K562 (cell line): ENCODE measurements at regions not wholly inside any gene's neighbourhood (a gene's known extent, or its start where the extent isn't known, plus 50 kb on each side); places are given as distances from the start of the nearest gene placed in this dataset.

Source experiments
- ATAC-seq: fragments of 200-7000 bp; cut with Tn5 transposase; 3 replicates; pipeline ENCODE4 v1.9.1; 2020; ENCODE audit warnings: moderate library complexity
- BruUV-seq: library from RNA; stranded (reverse); fragments of 400-500 nt; replicated peaks from 2 replicates; lab custom pipeline; 2021; lab: Mats Ljungman, UMichigan
- CTCF ChIA-PET: fragments of 300-600 bp; formaldehyde crosslinking; extraction: SDS; loops from one replicate; lab custom pipeline; 2021; ENCODE audit warnings: low intra/inter-chr PET ratio; lab: Yijun Ruan, JAX
- POLR2A ChIA-PET: fragments of 300-600, 350-650 bp; sonication (Branson Sonifier 250); formaldehyde crosslinking; extraction: SDS; loops from one replicate; lab custom pipeline; 2021; ENCODE audit warnings: antibody characterized with exemption, inconsistent platforms; lab: Yijun Ruan, JAX
- DNase-seq, 4 experiments: peaks; one replicate each; pipeline versions ENCODE4 v3.0.0 to v3.0.0-alpha.2; 2011 to 2018; ENCODE audit warnings: low spot score in 3 of 4, mixed read lengths in 3 of 4; ENCODE audit errors: extremely low read depth in 1 of 4
- FAIRE-seq: peaks from 2 replicates; lab custom pipeline; 2011; peaks lifted over from hg19 to GRCh38; lab: Jason Lieb, UNC
- H2AFZ ChIP-seq: 2 replicates; pipeline ENCODE4 v1.6.0; 2011; ENCODE audit warnings: low read depth, low read length, control low read depth, inconsistent platforms
- H3K27ac ChIP-seq: fragments of 200-600 bp; 3 replicates; pipeline ENCODE4 v1.8.0; 2011; ENCODE audit warnings: low read depth, mild to moderate bottlenecking, control low read depth, inconsistent platforms, low read length, moderate library complexity, mixed read lengths; ENCODE audit errors: extremely low read depth
- H3K27me3 ChIP-seq, 2 experiments: fragments of 300-600 bp in 1 of 2; 2 replicates in 1 of 2; 3 replicates in 1 of 2; pipeline versions ENCODE4 v1.6.0 to v1.8.0; 2011; ENCODE audit warnings: inconsistent platforms in 2 of 2, low read length in 2 of 2, mild to moderate bottlenecking in 1 of 2, mixed read lengths in 1 of 2, moderate library complexity in 1 of 2; ENCODE audit not compliant: control insufficient read depth in 2 of 2, insufficient read depth in 2 of 2
- H3K36me3 ChIP-seq: fragments of 300-600 bp; 3 replicates; pipeline ENCODE4 v1.8.0; 2011; ENCODE audit warnings: mild to moderate bottlenecking, low read length, inconsistent platforms; ENCODE audit not compliant: control insufficient read depth, insufficient read depth
- H3K4me1 ChIP-seq, 2 experiments: fragments of 200-600 bp in 1 of 2; replicated peaks in 1 of 2; 2 replicates in 1 of 2; 3 replicates in 1 of 2; pipeline versions ENCODE4 v1.5.1 to v1.8.0; 2011; ENCODE audit warnings: inconsistent platforms in 2 of 2, low read length in 2 of 2, mild to moderate bottlenecking in 1 of 2, mixed read lengths in 1 of 2, moderate library complexity in 1 of 2; ENCODE audit not compliant: control insufficient read depth in 2 of 2, insufficient read depth in 2 of 2
- H3K4me2 ChIP-seq: 2 replicates; pipeline ENCODE4 v1.6.1; 2011; ENCODE audit warnings: low read length, control low read depth, inconsistent platforms, mixed read lengths; ENCODE audit not compliant: insufficient read depth
- H3K4me3 ChIP-seq: fragments of 200-600 bp; sonication (generic), shearing (Covaris generic); 2 replicates; pipeline ENCODE4 v1.5.1; 2016; ENCODE audit warnings: control low read depth, inconsistent platforms
- H3K79me2 ChIP-seq: fragments of 200-600 bp; 3 replicates; pipeline ENCODE4 v1.8.0; 2011; ENCODE audit warnings: low read length, inconsistent platforms; ENCODE audit not compliant: control insufficient read depth, insufficient read depth
- H3K9ac ChIP-seq, 2 experiments: 2 replicates each; pipeline versions ENCODE4 v1.6.0 to v1.6.1; 2011; ENCODE audit warnings: low read depth in 2 of 2, low read length in 2 of 2, control low read depth in 1 of 2, inconsistent platforms in 1 of 2, mild to moderate bottlenecking in 1 of 2, mixed read lengths in 1 of 2; ENCODE audit not compliant: insufficient read depth in 1 of 2
- H3K9me1 ChIP-seq: one replicate; pipeline ENCODE4 v1.6.0; 2011; ENCODE audit warnings: inconsistent platforms, mild to moderate bottlenecking, low read length, moderate library complexity; ENCODE audit not compliant: control insufficient read depth, insufficient read depth
- H3K9me3 ChIP-seq: replicated peaks from 2 replicates; pipeline ENCODE4 v1.5.1; 2011; ENCODE audit warnings: low read depth, low read length, inconsistent platforms; ENCODE audit not compliant: control insufficient read depth, insufficient read depth
- H4K20me1 ChIP-seq: replicated peaks from 2 replicates; pipeline ENCODE4 v1.6.1; 2011; ENCODE audit warnings: low read length, inconsistent platforms, mixed read lengths; ENCODE audit not compliant: control insufficient read depth, insufficient read depth
- DDX20 ChIP-seq: fragments of 450-650 bp; IDR thresholded peaks from 2 replicates; pipeline ENCODE4 v1.6.1; 2016; ENCODE audit warnings: missing genetic modification characterization, low read depth, mild to moderate bottlenecking, missing compliant biosample characterization, moderate library complexity
- JUND ChIP-seq, 2 experiments: IDR thresholded peaks; 2 replicates in 1 of 2; 3 replicates in 1 of 2; pipeline ENCODE4 v1.6.1; 2011; ENCODE audit warnings: borderline replicate concordance in 2 of 2, low read depth in 2 of 2, low read length in 2 of 2, improper control_type of control experiment in 1 of 2, missing biosample characterization in 1 of 2, missing genetic modification characterization in 1 of 2, missing genetic modification reagents in 1 of 2
- NBN ChIP-seq: fragments of 450-650 bp; IDR thresholded peaks from 2 replicates; pipeline ENCODE4 v1.6.1; 2016; ENCODE audit warnings: low read depth, mild to moderate bottlenecking
- NCOA1 ChIP-seq: fragments of 450-650 bp; IDR thresholded peaks from 2 replicates; pipeline ENCODE4 v1.6.1; 2016; ENCODE audit warnings: low read depth
- REST ChIP-seq, 2 experiments: fragments of 450-650 bp; formaldehyde crosslinking in 1 of 2; IDR thresholded peaks; 2 replicates each; pipeline versions ENCODE4 v1.4.0 to v1.6.1; 2014 to 2020; ENCODE audit warnings: mild to moderate bottlenecking in 2 of 2, borderline replicate concordance in 1 of 2, low read depth in 1 of 2
- RUNX1 ChIP-seq: sonication (generic); IDR thresholded peaks from 2 replicates; pipeline ENCODE4 v1.6.1; 2016; ENCODE audit warnings: antibody characterized with exemption, low read depth
- ZEB2 ChIP-seq: fragments of 450-650 bp; IDR thresholded peaks from 2 replicates; pipeline ENCODE4 v1.6.1; 2016
- ZNF431 ChIP-seq: sonication (generic); formaldehyde crosslinking; IDR thresholded peaks from 2 replicates; pipeline ENCODE4 v1.8.0; 2022; ENCODE audit warnings: mild to moderate bottlenecking, missing genetic modification reagents
- ZNF449 ChIP-seq: fragments of 250-450 bp; sonication (Bioruptor Pico); IDR thresholded peaks from 2 replicates; pipeline ENCODE4 v1.8.0; 2022; ENCODE audit warnings: moderate library complexity, mild to moderate bottlenecking, inconsistent platforms
- WGBS: fragments of 100-300 bp; shearing (Covaris generic); methylation state at CpG from one replicate; pipeline ENCODE4 v1.1.6; 2016; ENCODE audit warnings: low coverage, mixed read lengths; ENCODE audit not compliant: insufficient coverage; ENCODE audit errors: missing lambda C conversion rate; 5-methylcytosine and 5-hydroxymethylcytosine counted together
- in situ Hi-C: fragments of 300-500 bp; cut with MboI; formaldehyde crosslinking; loops from 4 replicates; pipeline ENCODE4 v1.15.0; 2018; ENCODE audit warnings: inconsistent platforms, mixed read lengths
- intact Hi-C: fragments of 100-400 bp; cut with micrococcal nuclease; formaldehyde crosslinking; loops from 2 replicates; pipeline ENCODE4 v1.14.2; 2022

GRCh38 chr3:4153771-4154170 is 149.4 kb upstream of the SETMAR start (continued):
- no peak for TF ChIP-seq ZNF449 (CRISPR knock-in tag)
- no peak for TF ChIP-seq NCOA1
- no peak for TF ChIP-seq JUND (IDR thresholded peaks at IDR 0.05; ENCODE audit: borderline replicate concordance, low read depth, low read length)
- no peak for TF ChIP-seq JUND (tag; IDR thresholded peaks at IDR 0.05; ENCODE audit: borderline replicate concordance, low read depth, low read length)
- TF ChIP-seq NBN: no peak
- no peak for TF ChIP-seq ZEB2
- no peak for TF ChIP-seq ZNF431 (CRISPR knock-in tag)
- TF ChIP-seq RUNX1: no peak
- no peak for TF ChIP-seq DDX20 (tag)

GRCh38 chr3:4158329-4158728 is 144.8 kb upstream of the SETMAR start:
- no peaks in the 10 kb centered on the region for H3K9me1 ChIP-seq
- H4K20me1 ChIP-seq: no peaks in the 10 kb centered on the region
- TF ChIP-seq ZNF449 (CRISPR knock-in tag) (no peak), REST (IDR thresholded peaks at IDR 0.05; ENCODE audit: borderline replicate concordance) (peak; percentile 78), REST (CRISPR knock-in tag; IDR thresholded peaks at IDR 0.05; ENCODE audit: low read depth) (no peak)
- TF ChIP-seq, all 486 proteins: peak for 1
- 0% methylated on average over 2 of the region's 2 CpGs for WGBS
- Histone ChIP-seq H3K36me3 (no peaks in the 10 kb centered on the region), H3K4me3 (no peak overlapping the region), H3K4me1 (no peaks in the 10 kb centered on the region), H2AFZ (no peak overlapping the region), H3K27me3 (peaks cover 0 to 4% of the 10 kb centered on the region in 2 experiments; a peak in 2 of 5 replicates), H3K4me2 (no peak overlapping the region), H3K9me3 (no peaks in the 10 kb centered on the region), H3K79me2 (no peaks in the 10 kb centered on the region), H3K27ac (no peak overlapping the region), H3K9ac (no peak overlapping the region)
- ChIA-PET POLR2A (no interaction called here), CTCF (no interaction called here)
- FAIRE-seq (no peak), ATAC-seq (no peak), DNase-seq (no peak)
- BruUV-seq: no TSS peak
- in situ Hi-C loops (no loop called here), intact Hi-C loops (no loop called here)
